IMR-90 (cell line): ENCODE measurements at regions not wholly inside any gene's neighbourhood (a gene's known extent, or its start where the extent isn't known, plus 50 kb on each side); places are given as distances from the start of the nearest gene placed in this dataset.

Experiments used
- ATAC-seq: fragments of 200-7000 bp; cut with Tn5 transposase; 2 replicates; pipeline ENCODE4 v1.9.1; 2020; ENCODE audit warnings: low read depth, mild to moderate bottlenecking, moderate library complexity
- BruUV-seq: library from RNA; stranded (reverse); fragments of 400-500 nt; replicated peaks from 2 replicates; lab custom pipeline; 2021; lab: Mats Ljungman, UMichigan
- CTCF ChIA-PET: fragments of 300-600 bp; formaldehyde crosslinking; extraction: SDS; loops from one replicate; lab custom pipeline; 2021; ENCODE audit warnings: antibody characterized with exemption; lab: Yijun Ruan, JAX
- POLR2A ChIA-PET: fragments of 300-600 bp; sonication (Branson Sonifier 250); formaldehyde crosslinking; loops from one replicate; lab custom pipeline; 2022; ENCODE audit warnings: antibody characterized with exemption; ENCODE audit not compliant: unreplicated experiment; lab: Charles Lee
- DNase-seq: peaks from one replicate; pipeline ENCODE4 v3.0.0; 2013
- H2AFZ ChIP-seq: replicated peaks from 2 replicates; pipeline ENCODE3; 2013; ENCODE audit warnings: low read length, mild to moderate bottlenecking; ENCODE audit not compliant: poor library complexity
- H2AK5ac ChIP-seq: 2 replicates; pipeline ENCODE4 v1.6.1; 2013; ENCODE audit warnings: low read depth, low read length, inconsistent platforms
- H2AK9ac ChIP-seq: replicated peaks from 2 replicates; pipeline ENCODE3; 2013; ENCODE audit warnings: mild to moderate bottlenecking, low read depth, low read length, moderate library complexity; ENCODE audit not compliant: poor library complexity
- H2BK120ac ChIP-seq: 2 replicates; pipeline ENCODE4 v1.6.1; 2013; ENCODE audit warnings: low read depth, low read length, inconsistent platforms
- H2BK15ac ChIP-seq: 3 replicates; pipeline ENCODE4 v1.6.1; 2013; ENCODE audit warnings: low read depth, low read length, inconsistent platforms
- H2BK20ac ChIP-seq: 2 replicates; pipeline ENCODE4 v1.6.1; 2013; ENCODE audit warnings: low read depth, mild to moderate bottlenecking, inconsistent platforms, low read length, moderate library complexity
- H2BK5ac ChIP-seq: 2 replicates; pipeline ENCODE4 v1.6.1; 2013; ENCODE audit warnings: mild to moderate bottlenecking, low read depth, low read length, inconsistent platforms; ENCODE audit not compliant: poor library complexity, severe bottlenecking
- H3K14ac ChIP-seq: replicated peaks from 2 replicates; pipeline ENCODE4 v1.6.1; 2013; ENCODE audit warnings: low read depth, low read length, inconsistent platforms
- H3K18ac ChIP-seq: 2 replicates; pipeline ENCODE4 v1.6.1; 2013; ENCODE audit warnings: low read depth, low read length, control low read depth
- H3K23ac ChIP-seq: 2 replicates; pipeline ENCODE4 v1.6.1; 2013; ENCODE audit warnings: low read depth, low read length, inconsistent platforms
- H3K27ac ChIP-seq: 2 replicates; pipeline ENCODE4 v1.5.1; 2013; ENCODE audit warnings: mild to moderate bottlenecking, control low read depth, low read length; ENCODE audit not compliant: insufficient read depth
- H3K27me3 ChIP-seq: 2 replicates; pipeline ENCODE4 v1.6.1; 2013; ENCODE audit warnings: low read length; ENCODE audit not compliant: control insufficient read depth, insufficient read depth
- H3K36me3 ChIP-seq: 2 replicates; pipeline ENCODE4 v1.6.1; 2013; ENCODE audit warnings: low read length, mixed read lengths; ENCODE audit not compliant: control insufficient read depth, insufficient read depth
- H3K4ac ChIP-seq: 2 replicates; pipeline ENCODE4 v1.6.1; 2013; ENCODE audit warnings: low read depth, low read length, inconsistent platforms
- H3K4me1 ChIP-seq: 2 replicates; pipeline ENCODE4 v1.6.1; 2013; ENCODE audit warnings: low read length, mixed read lengths; ENCODE audit not compliant: control insufficient read depth, insufficient read depth
- H3K4me2 ChIP-seq: 2 replicates; pipeline ENCODE4 v1.6.1; 2013; ENCODE audit warnings: low read depth, mild to moderate bottlenecking, control low read depth, low read length, moderate library complexity
- H3K4me3 ChIP-seq: 2 replicates; pipeline ENCODE4 v1.5.1; 2013; ENCODE audit warnings: low read depth, mild to moderate bottlenecking, control low read depth, low read length, moderate library complexity; ENCODE audit not compliant: insufficient read depth
- H3K56ac ChIP-seq: 2 replicates; pipeline ENCODE4 v1.6.1; 2013; ENCODE audit warnings: low read length, inconsistent platforms; ENCODE audit not compliant: insufficient read depth; ENCODE audit errors: extremely low read depth
- H3K79me1 ChIP-seq, 2 experiments: 2 replicates each; pipeline ENCODE4 v1.6.1; 2013; ENCODE audit warnings: low read length in 2 of 2, inconsistent platforms in 1 of 2, low read depth in 1 of 2
- H3K9ac ChIP-seq: 2 replicates; pipeline ENCODE4 v1.6.1; 2013; ENCODE audit warnings: low read depth, low read length, control low read depth
- H3K9me1 ChIP-seq: 2 replicates; pipeline ENCODE4 v1.6.1; 2013; ENCODE audit warnings: low read length, inconsistent platforms; ENCODE audit not compliant: insufficient read depth
- H3K9me3 ChIP-seq: 2 replicates; pipeline ENCODE4 v1.6.1; 2013; ENCODE audit warnings: low read length; ENCODE audit not compliant: control insufficient read depth, insufficient read depth
- H4K20me1 ChIP-seq: 2 replicates; pipeline ENCODE4 v1.6.1; 2013; ENCODE audit warnings: low read length, inconsistent platforms; ENCODE audit not compliant: insufficient read depth
- H4K5ac ChIP-seq: 2 replicates; pipeline ENCODE4 v1.6.1; 2013; ENCODE audit warnings: mild to moderate bottlenecking, low read depth, low read length, control low read depth
- H4K8ac ChIP-seq, 2 experiments: 2 replicates each; pipeline ENCODE4 v1.6.1; 2013; ENCODE audit warnings: low read depth in 2 of 2, low read length in 2 of 2, control low read depth in 1 of 2, inconsistent platforms in 1 of 2
- H4K91ac ChIP-seq: 2 replicates; pipeline ENCODE4 v1.6.1; 2013; ENCODE audit warnings: low read depth, low read length, inconsistent platforms; ENCODE audit not compliant: insufficient read depth
- BHLHE40 ChIP-seq: fragments of 150-350 bp; IDR thresholded peaks from 2 replicates; pipeline ENCODE4 v1.6.1; 2016; ENCODE audit warnings: mild to moderate bottlenecking, low read depth, low read length
- CEBPB ChIP-seq: IDR thresholded peaks from 2 replicates; pipeline ENCODE4 v1.6.1; 2012; ENCODE audit warnings: low read depth, low read length, improper control_type of control experiment
- CHD1 ChIP-seq: IDR thresholded peaks from 2 replicates; pipeline ENCODE4 v1.6.1; 2012; ENCODE audit warnings: low read depth, low read length, improper control_type of control experiment
- FOS ChIP-seq: fragments of 150-350 bp; IDR thresholded peaks from 2 replicates; pipeline ENCODE4 v1.6.1; 2016; ENCODE audit warnings: low read depth, low read length
- MAFK ChIP-seq: IDR thresholded peaks from 2 replicates; pipeline ENCODE4 v1.6.1; 2012; ENCODE audit warnings: low read depth, low read length, improper control_type of control experiment
- MAZ ChIP-seq: IDR thresholded peaks from 2 replicates; pipeline ENCODE4 v1.6.1; 2012; ENCODE audit warnings: low read depth, mild to moderate bottlenecking, low read length, improper control_type of control experiment, moderate library complexity, borderline replicate concordance
- MXI1 ChIP-seq: IDR thresholded peaks from 2 replicates; pipeline ENCODE4 v1.6.1; 2012; ENCODE audit warnings: low read depth, mild to moderate bottlenecking, low read length, moderate library complexity, borderline replicate concordance
- NFE2L2 ChIP-seq: fragments of 150-350 bp; IDR thresholded peaks from 2 replicates; pipeline ENCODE4 v1.6.1; 2016; ENCODE audit warnings: low read depth, mild to moderate bottlenecking, low read length
- POLR2A ChIP-seq: IDR thresholded peaks from 2 replicates; pipeline ENCODE4 v1.6.1; 2012; ENCODE audit warnings: mild to moderate bottlenecking, low read depth, low read length
- RAD21 ChIP-seq: IDR thresholded peaks from 2 replicates; pipeline ENCODE4 v1.6.1; 2012; ENCODE audit warnings: low read length, improper control_type of control experiment
- RCOR1 ChIP-seq: IDR thresholded peaks from 2 replicates; pipeline ENCODE4 v1.6.1; 2012; ENCODE audit warnings: mild to moderate bottlenecking, low read length, improper control_type of control experiment; ENCODE audit not compliant: insufficient replicate concordance
- RFX5 ChIP-seq: IDR thresholded peaks from 2 replicates; pipeline ENCODE4 v1.8.0; 2012; ENCODE audit warnings: low read depth, mild to moderate bottlenecking, low read length, moderate library complexity
- SMC3 ChIP-seq: fragments of 150-350 bp; IDR thresholded peaks from 2 replicates; pipeline ENCODE4 v1.6.1; 2016; ENCODE audit warnings: low read depth, mild to moderate bottlenecking, antibody characterized with exemption, low read length, moderate library complexity
- WGBS, 2 experiments: methylation state at CpG; one replicate each; pipeline versions ENCODE4 v1.1.5 to v1.1.7; 2013; ENCODE audit warnings: missing lambda C conversion rate in 2 of 2; ENCODE audit not compliant: insufficient read length in 1 of 2; ENCODE audit errors: extremely low coverage in 2 of 2; 5-methylcytosine and 5-hydroxymethylcytosine counted together
- dilution Hi-C: fragments of 300-500 bp; cut with HindIII; formaldehyde crosslinking; loops from one replicate; pipeline ENCODE4 v1.14.3; 2018; ENCODE audit warnings: low sequenced_read_pairs; ENCODE audit not compliant: unreplicated experiment
- in situ Hi-C: fragments of 300-500 bp; cut with MboI; formaldehyde crosslinking; loops from 3 replicates; pipeline ENCODE4 v1.14.3; 2019; ENCODE audit warnings: low sequenced_read_pairs, inconsistent platforms, mixed read lengths
- intact Hi-C: fragments of 100-400 bp; cut with micrococcal nuclease; formaldehyde crosslinking; loops from 2 replicates; pipeline ENCODE4 v1.10.0; 2022
- TF ChIP-seq, protein P1 (sequence below): fragments of 150-350 bp; IDR thresholded peaks from 2 replicates; pipeline ENCODE4 v1.6.1; 2017; ENCODE audit warnings: mild to moderate bottlenecking, antibody characterized with exemption, low read length, low read depth
- TF ChIP-seq, protein P2 (sequence below): fragments of 150-350 bp; IDR thresholded peaks from 2 replicates; pipeline ENCODE4 v1.6.1; 2016; ENCODE audit warnings: low read depth, mild to moderate bottlenecking, low read length, moderate library complexity, borderline replicate concordance
- TF ChIP-seq, protein P3 (sequence below): conservative IDR thresholded peaks from 2 replicates; pipeline ENCODE4 v1.5.1; 2012; ENCODE audit warnings: mild to moderate bottlenecking, low read depth, low read length, improper control_type of control experiment

DNA sequence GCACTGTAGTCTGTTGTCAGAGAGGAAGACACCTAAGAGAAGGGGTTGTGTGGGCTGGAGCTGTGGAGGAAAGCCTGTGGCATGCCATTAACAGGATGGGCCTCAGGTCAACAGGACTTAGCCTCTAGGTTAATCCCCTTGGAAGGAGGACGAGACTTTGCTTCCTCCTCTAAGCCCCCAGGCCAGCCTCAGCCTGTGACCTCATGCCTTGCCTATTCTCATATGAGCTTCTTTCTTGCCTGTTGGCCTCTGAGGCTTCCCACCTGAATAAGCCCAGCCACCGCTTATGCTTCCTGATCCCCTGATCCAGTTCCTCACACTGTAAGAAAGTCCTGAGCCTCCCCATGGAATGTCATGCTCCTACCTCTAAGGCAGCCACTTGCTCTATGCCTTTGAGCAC is 52.2 kb upstream of the TBC1D21 start:
- Histone ChIP-seq H2BK20ac (no peak overlapping the region), H3K4me3 (no peak overlapping the region), H2AFZ (no peak overlapping the region), H2BK5ac (no peak overlapping the region), H2BK120ac (no peak overlapping the region), H3K4me1 (no peaks in the 10 kb centered on the region), H3K79me1 (no peaks in the 10 kb centered on the region), H3K23ac (no peak overlapping the region), H3K9me3 (peaks cover 6% of the 10 kb centered on the region), H2BK15ac (no peak overlapping the region), H3K18ac (no peak overlapping the region), H3K4me2 (no peak overlapping the region), H3K9me1 (no peaks in the 10 kb centered on the region), H3K14ac (no peak overlapping the region), H3K27ac (no peak overlapping the region), H3K4ac (no peak overlapping the region), H3K56ac (no peak overlapping the region), H4K8ac (no peak overlapping the region), H3K9ac (no peak overlapping the region), H4K5ac (no peak overlapping the region), H3K27me3 (peaks cover 44% of the 10 kb centered on the region), H2AK9ac (no peak overlapping the region), H3K36me3 (no peaks in the 10 kb centered on the region), H2AK5ac (no peak overlapping the region), H4K20me1 (no peaks in the 10 kb centered on the region), H4K91ac (no peak overlapping the region)
- DNase-seq (no peak), ATAC-seq (no peak)
- 25% methylated on average over 2 of the region's 2 CpGs; no CpG with 5 or more reads in 1 of the 2 experiments for WGBS, 2 experiments
- in situ Hi-C loops (no loop called here), dilution Hi-C loops (no loop called here), intact Hi-C loops (no loop called here)
- CTCF ChIA-PET, result no interaction called here
- no TSS peak for BruUV-seq
- TF ChIP-seq, protein P1, sequence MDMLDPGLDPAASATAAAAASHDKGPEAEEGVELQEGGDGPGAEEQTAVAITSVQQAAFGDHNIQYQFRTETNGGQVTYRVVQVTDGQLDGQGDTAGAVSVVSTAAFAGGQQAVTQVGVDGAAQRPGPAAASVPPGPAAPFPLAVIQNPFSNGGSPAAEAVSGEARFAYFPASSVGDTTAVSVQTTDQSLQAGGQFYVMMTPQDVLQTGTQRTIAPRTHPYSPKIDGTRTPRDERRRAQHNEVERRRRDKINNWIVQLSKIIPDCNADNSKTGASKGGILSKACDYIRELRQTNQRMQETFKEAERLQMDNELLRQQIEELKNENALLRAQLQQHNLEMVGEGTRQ, result no peak
- TF ChIP-seq RCOR1 (no peak), SMC3 (no peak), FOS (no peak), CHD1 (no peak), NFE2L2 (no peak), MAZ (no peak), BHLHE40 (no peak), RFX5 (no peak), MXI1 (no peak), MAFK (no peak), POLR2A (no peak), CEBPB (no peak), RAD21 (no peak)
- TF ChIP-seq, protein P2, sequence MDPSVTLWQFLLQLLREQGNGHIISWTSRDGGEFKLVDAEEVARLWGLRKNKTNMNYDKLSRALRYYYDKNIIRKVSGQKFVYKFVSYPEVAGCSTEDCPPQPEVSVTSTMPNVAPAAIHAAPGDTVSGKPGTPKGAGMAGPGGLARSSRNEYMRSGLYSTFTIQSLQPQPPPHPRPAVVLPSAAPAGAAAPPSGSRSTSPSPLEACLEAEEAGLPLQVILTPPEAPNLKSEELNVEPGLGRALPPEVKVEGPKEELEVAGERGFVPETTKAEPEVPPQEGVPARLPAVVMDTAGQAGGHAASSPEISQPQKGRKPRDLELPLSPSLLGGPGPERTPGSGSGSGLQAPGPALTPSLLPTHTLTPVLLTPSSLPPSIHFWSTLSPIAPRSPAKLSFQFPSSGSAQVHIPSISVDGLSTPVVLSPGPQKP, result no peak
- TF ChIP-seq, protein P3, sequence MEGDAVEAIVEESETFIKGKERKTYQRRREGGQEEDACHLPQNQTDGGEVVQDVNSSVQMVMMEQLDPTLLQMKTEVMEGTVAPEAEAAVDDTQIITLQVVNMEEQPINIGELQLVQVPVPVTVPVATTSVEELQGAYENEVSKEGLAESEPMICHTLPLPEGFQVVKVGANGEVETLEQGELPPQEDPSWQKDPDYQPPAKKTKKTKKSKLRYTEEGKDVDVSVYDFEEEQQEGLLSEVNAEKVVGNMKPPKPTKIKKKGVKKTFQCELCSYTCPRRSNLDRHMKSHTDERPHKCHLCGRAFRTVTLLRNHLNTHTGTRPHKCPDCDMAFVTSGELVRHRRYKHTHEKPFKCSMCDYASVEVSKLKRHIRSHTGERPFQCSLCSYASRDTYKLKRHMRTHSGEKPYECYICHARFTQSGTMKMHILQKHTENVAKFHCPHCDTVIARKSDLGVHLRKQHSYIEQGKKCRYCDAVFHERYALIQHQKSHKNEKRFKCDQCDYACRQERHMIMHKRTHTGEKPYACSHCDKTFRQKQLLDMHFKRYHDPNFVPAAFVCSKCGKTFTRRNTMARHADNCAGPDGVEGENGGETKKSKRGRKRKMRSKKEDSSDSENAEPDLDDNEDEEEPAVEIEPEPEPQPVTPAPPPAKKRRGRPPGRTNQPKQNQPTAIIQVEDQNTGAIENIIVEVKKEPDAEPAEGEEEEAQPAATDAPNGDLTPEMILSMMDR, result no peak
- POLR2A ChIA-PET, result no interaction called here
